Upper lobe of right lung (tissue), 1 donor: ENCODE measurements at regions not wholly inside any gene's neighbourhood (a gene's known extent, or its start where the extent isn't known, plus 50 kb on each side); places are given as distances from the start of the nearest gene placed in this dataset.

ENCODE experiments used
- ATAC-seq: fragments of 200-7000 bp; cut with Tn5 transposase; one replicate; pipeline ENCODE4 v1.9.1; 2020; ENCODE audit warnings: mild to moderate bottlenecking, moderate library complexity
- DNase-seq: peaks from one replicate; pipeline ENCODE4 v3.0.0-alpha.2; 2020
- H3K27ac ChIP-seq: fragments of 200-600 bp; one replicate; pipeline ENCODE4 v1.8.0; 2022
- H3K27me3 ChIP-seq: fragments of 200-600 bp; one replicate; pipeline ENCODE4 v1.8.0; 2022; ENCODE audit warnings: mild to moderate bottlenecking
- H3K36me3 ChIP-seq: fragments of 200-600 bp; one replicate; pipeline ENCODE4 v1.8.0; 2022
- H3K4me1 ChIP-seq: fragments of 200-600 bp; one replicate; pipeline ENCODE4 v1.8.0; 2022
- H3K4me3 ChIP-seq: fragments of 200-600 bp; one replicate; pipeline ENCODE4 v1.8.0; 2022; ENCODE audit warnings: mild to moderate bottlenecking
- H3K9me3 ChIP-seq: fragments of 200-600 bp; one replicate; pipeline ENCODE4 v1.8.0; 2022
- intact Hi-C: fragments of 100-400 bp; cut with DNase I; formaldehyde crosslinking; loops from one replicate; pipeline ENCODE4 v1.11.0; 2022
- TF ChIP-seq, protein P1 (sequence below): fragments of 200-600 bp; IDR thresholded peaks from one replicate; pipeline ENCODE4 v1.8.0; 2022; ENCODE audit warnings: antibody characterized with exemption
- donor health status: DM: no; HTN: yes; CAD: no; lungs with severe emphysema.

DNA sequence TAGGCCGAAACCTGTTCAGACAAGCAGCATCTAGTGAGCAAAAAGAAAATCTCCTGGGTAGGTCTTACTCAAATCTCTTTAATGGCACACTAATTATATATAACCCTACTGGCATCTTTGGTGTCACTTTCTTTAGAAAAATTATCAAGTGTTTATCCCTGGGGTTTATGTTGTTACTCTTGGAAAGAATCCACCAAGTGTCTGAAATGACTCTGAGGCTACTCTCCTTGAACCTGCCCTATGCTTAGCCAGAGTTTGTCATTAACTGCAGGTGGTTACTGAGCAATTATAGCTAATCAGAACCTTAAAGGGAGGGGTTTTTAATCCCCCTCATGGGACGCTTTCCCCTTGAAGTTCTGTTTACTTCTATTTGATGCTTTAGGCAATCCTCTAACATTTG, 381.9 kb downstream of the PLK2 start:
- Histone ChIP-seq H3K27me3 (no peaks in the 10 kb centered on the region), H3K9me3 (no peaks in the 10 kb centered on the region), H3K4me3 (no peak overlapping the region), H3K36me3 (no peaks in the 10 kb centered on the region), H3K4me1 (no peaks in the 10 kb centered on the region), H3K27ac (no peak overlapping the region)
- DNase-seq (no peak), ATAC-seq (no peak)
- TF ChIP-seq, protein P1, sequence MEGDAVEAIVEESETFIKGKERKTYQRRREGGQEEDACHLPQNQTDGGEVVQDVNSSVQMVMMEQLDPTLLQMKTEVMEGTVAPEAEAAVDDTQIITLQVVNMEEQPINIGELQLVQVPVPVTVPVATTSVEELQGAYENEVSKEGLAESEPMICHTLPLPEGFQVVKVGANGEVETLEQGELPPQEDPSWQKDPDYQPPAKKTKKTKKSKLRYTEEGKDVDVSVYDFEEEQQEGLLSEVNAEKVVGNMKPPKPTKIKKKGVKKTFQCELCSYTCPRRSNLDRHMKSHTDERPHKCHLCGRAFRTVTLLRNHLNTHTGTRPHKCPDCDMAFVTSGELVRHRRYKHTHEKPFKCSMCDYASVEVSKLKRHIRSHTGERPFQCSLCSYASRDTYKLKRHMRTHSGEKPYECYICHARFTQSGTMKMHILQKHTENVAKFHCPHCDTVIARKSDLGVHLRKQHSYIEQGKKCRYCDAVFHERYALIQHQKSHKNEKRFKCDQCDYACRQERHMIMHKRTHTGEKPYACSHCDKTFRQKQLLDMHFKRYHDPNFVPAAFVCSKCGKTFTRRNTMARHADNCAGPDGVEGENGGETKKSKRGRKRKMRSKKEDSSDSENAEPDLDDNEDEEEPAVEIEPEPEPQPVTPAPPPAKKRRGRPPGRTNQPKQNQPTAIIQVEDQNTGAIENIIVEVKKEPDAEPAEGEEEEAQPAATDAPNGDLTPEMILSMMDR: no peak
- intact Hi-C loops: no loop called here

DNA sequence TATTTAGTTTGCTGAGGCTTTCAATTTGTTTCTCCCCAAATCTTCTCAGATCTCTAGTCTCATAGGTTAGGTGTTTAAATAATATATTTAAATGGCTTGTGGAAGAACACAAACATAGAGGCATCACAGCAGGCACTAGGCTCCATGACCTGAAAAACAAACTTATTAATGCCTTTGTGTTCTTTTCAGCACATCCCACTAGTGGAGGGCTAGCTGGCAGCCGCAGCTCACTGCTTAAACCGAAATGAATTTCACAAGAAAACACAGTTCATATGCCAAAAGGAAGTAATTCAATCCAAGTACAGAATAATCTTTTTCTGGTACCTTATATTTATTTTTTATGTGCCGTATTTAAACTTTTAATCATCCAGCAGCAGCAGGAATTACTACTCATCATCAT, 382.5 kb downstream of the PLK2 start:
- intact Hi-C loops: no loop called here
- Histone ChIP-seq H3K36me3 (no peaks in the 10 kb centered on the region), H3K4me1 (no peaks in the 10 kb centered on the region), H3K9me3 (no peaks in the 10 kb centered on the region), H3K27me3 (no peaks in the 10 kb centered on the region), H3K27ac (no peak overlapping the region), H3K4me3 (no peak overlapping the region)
- DNase-seq (no peak), ATAC-seq (no peak)
- TF ChIP-seq, protein P1: no peak

DNA sequence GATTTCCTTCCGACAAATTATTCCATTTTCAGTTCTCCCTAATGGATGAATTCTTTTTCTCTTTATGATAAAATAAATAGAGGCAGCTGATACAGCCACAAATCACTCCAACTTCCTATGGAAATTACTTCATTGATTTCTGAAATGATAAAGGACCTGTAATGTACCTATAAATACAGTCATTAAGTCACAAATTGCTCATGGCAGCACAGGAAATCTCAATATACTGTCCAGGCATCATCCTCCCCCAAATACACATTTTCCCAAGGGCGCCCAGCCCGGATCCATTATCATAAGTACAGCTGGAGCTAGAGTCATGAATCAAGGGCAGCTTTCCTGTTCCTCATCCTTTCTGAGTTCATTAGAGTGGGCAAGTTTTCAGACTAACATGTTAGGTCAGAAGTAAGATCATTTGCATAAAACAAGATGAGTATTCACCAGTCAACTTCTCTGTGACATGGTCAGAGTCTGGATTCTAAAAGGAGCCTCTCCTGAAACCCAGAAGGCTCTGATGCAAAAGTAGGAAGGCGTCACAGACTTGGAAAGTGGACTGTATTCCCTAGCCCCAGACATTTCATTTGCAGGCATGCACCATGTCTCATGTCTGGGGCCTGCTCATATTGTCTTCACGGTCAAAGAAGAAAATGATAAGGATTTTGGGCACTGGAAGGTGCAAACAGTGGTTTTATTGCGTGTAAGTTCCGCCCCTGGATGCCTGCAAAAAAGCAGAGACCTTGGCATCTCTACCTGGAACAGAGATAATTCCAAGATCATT, 383.2 kb downstream of the PLK2 start:
- TF ChIP-seq, protein P1: no peak
- Histone ChIP-seq H3K9me3 (no peaks in the 10 kb centered on the region), H3K4me1 (no peaks in the 10 kb centered on the region), H3K36me3 (no peaks in the 10 kb centered on the region), H3K27me3 (no peaks in the 10 kb centered on the region), H3K27ac (no peak overlapping the region), H3K4me3 (no peak overlapping the region)
- DNase-seq (no peak), ATAC-seq (no peak)
- intact Hi-C loops: no loop called here

DNA sequence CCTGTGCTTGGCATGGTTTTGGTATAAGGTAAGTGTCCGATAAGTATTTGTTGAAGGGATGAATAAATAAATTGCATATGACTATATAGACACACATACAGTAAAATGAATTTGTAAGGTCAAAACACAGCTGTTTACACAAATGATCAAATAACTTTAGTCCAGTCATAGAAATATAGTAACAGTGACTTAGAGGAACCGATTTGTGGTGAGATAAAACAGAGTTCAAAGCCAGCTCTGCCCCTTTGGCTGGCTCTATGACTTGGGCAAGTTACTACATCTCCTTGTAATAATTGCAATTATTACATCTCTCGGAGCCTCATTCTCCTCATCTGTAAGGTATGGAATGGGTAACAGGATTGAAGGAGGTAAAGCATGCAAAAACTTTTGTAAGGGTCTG, 384.0 kb downstream of the PLK2 start:
- intact Hi-C loops: no loop called here
- Histone ChIP-seq H3K4me1 (no peaks in the 10 kb centered on the region), H3K27ac (no peak overlapping the region), H3K27me3 (no peaks in the 10 kb centered on the region), H3K9me3 (no peaks in the 10 kb centered on the region), H3K36me3 (no peaks in the 10 kb centered on the region), H3K4me3 (no peak overlapping the region)
- ATAC-seq: no peak
- no peak for DNase-seq
- TF ChIP-seq, protein P1: no peak

DNA sequence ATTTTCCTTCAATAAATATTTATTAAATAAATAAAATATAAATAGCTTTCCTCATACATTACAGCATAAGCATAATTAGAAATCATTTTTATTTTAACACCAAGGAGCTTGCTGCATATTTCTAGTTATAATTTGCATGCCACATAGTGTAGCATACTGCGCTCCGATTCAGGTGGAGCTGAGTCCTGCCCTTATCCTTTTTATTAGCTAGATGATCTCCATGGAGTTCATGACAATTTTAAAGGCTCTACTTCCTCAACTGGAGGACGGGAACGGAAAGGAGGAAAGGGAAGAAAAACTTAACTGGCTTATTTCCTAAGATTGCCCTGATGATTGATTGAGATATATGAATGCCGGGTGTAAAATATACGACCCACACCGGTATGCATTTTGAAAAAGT, 385.2 kb downstream of the PLK2 start:
- Histone ChIP-seq H3K27ac (no peak overlapping the region), H3K36me3 (no peaks in the 10 kb centered on the region), H3K27me3 (no peaks in the 10 kb centered on the region), H3K4me3 (no peak overlapping the region), H3K9me3 (no peaks in the 10 kb centered on the region), H3K4me1 (no peaks in the 10 kb centered on the region)
- TF ChIP-seq, protein P1: no peak
- DNase-seq (no peak), ATAC-seq (no peak)
- intact Hi-C loops: no loop called here

DNA sequence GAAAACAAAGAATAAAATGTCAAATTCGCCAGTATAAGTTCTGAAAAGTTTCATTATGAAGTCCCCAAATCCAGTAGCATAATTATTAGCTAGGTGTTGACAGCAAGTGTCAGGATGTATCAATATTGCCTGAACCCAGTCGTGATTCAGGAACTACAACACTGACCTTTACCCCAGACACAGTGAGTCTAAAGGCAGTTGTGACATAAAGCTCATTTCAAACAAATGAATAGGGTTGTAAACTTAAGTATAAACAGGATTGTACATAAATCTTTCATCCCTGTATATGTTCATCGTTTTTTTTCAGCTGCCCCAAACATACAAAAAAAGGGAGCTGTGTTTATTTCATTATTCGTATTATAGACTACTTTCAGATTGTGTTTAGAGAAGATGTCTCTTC, 385.7 kb downstream of the PLK2 start:
- Histone ChIP-seq H3K27me3 (no peaks in the 10 kb centered on the region), H3K4me1 (no peaks in the 10 kb centered on the region), H3K36me3 (no peaks in the 10 kb centered on the region), H3K27ac (no peak overlapping the region), H3K4me3 (no peak overlapping the region), H3K9me3 (no peaks in the 10 kb centered on the region)
- TF ChIP-seq, protein P1: no peak
- ATAC-seq (no peak), DNase-seq (no peak)
- intact Hi-C loops: no loop called here
